ENCODE measurements at regions not wholly inside any gene's neighbourhood (a gene's known extent, or its start where the extent isn't known, plus 50 kb on each side); places are given as distances from the start of the nearest gene placed in this dataset.

DNA sequence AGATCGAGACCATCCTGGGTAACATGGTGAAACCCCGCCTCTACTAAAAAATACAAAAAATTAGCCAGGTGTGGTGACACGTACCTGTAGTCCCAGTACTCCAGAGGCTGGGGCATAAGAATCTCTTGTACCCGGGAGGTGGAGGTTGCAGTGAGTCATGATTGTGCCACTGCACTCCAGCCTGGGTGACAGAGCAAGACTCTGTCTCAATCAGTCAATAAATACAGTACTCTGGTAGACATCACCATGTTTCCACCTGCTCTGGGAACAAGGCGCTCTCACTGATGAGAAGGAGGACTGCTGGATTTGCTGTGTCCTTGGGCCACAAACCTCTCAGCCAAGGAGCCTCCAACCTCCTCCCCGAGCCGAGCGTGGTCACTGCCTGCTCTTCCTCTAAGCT is 154.2 kb upstream of the ZNF236 start:
- H3K27me3 ChIP-seq (ENCODE audit: control insufficient read depth, insufficient read depth, low read length) = no peaks in the 10 kb centered on the region
- WGBS (ENCODE audit: insufficient coverage, insufficient read length) = no CpG with 5 or more reads among the region's 8 CpGs
- no peaks in the 10 kb centered on the region for H3K36me3 ChIP-seq (ENCODE audit: control insufficient read depth, insufficient read depth, low read length)
- no peaks in the 10 kb centered on the region for H3K9me3 ChIP-seq (ENCODE audit: control insufficient read depth, insufficient read depth, low read length)
- H3K4me3 ChIP-seq (ENCODE audit: low read length) = no peak overlapping the region
- no peak overlapping the region for H3K27ac ChIP-seq (ENCODE audit: low read length)
- H3K4me1 ChIP-seq (ENCODE audit: control insufficient read depth, insufficient read depth, low read length) = peaks cover 1% of the 10 kb centered on the region; the same call in 1 of the 2 replicates
- DNase-seq (ENCODE audit: low read depth, low spot score) = no peak

DNA sequence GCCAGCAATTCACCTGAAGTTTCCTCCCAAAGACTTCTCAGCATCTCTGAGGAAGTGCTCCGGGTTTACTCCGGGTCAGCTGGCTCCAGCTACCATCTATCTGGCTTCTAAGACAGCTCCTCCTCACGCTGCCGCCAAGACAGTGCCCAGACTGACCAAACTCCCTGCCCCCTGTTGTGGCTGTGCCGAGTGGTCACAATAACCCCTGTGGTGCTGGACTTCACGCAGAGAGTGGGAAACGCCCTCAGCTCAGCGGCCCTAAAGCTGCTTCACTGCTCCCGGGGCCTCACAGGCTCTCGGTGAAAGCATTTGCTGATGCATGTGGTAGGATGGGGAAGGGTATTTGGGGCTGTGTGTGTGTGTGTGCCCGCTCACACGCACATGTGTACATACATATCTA is 154.8 kb upstream of the ZNF236 start:
- no peaks in the 10 kb centered on the region for H3K27me3 ChIP-seq (ENCODE audit: control insufficient read depth, insufficient read depth, low read length)

GRCh38 chr18:76662626-76663025 is 159.7 kb upstream of the ZNF236 start:
- H3K4me1 ChIP-seq (ENCODE audit: control insufficient read depth, insufficient read depth, low read length) = no peaks in the 10 kb centered on the region
- WGBS (ENCODE audit: insufficient coverage, insufficient read length) = no CpG with 5 or more reads among the region's 7 CpGs
- H3K9me3 ChIP-seq (ENCODE audit: control insufficient read depth, insufficient read depth, low read length) = no peaks in the 10 kb centered on the region
- no peak overlapping the region for H3K4me3 ChIP-seq (ENCODE audit: low read length)
- H3K36me3 ChIP-seq (ENCODE audit: control insufficient read depth, insufficient read depth, low read length) = no peaks in the 10 kb centered on the region
- no peak for DNase-seq (ENCODE audit: low read depth, low spot score)
- no peak overlapping the region for H3K27ac ChIP-seq (ENCODE audit: low read length)
- no peaks in the 10 kb centered on the region for H3K27me3 ChIP-seq (ENCODE audit: control insufficient read depth, insufficient read depth, low read length)

More for the DNA sequence above, 154.8 kb upstream of the ZNF236 start:
- no peak overlapping the region for H3K27ac ChIP-seq (ENCODE audit: low read length)
- WGBS (ENCODE audit: insufficient coverage, insufficient read length) = no CpG with 5 or more reads among the region's 12 CpGs
- no peak overlapping the region for H3K4me3 ChIP-seq (ENCODE audit: low read length)
- peaks cover 1% of the 10 kb centered on the region; the same call in 1 of the 2 replicates for H3K4me1 ChIP-seq (ENCODE audit: control insufficient read depth, insufficient read depth, low read length)
- no peaks in the 10 kb centered on the region for H3K9me3 ChIP-seq (ENCODE audit: control insufficient read depth, insufficient read depth, low read length)
- H3K36me3 ChIP-seq (ENCODE audit: control insufficient read depth, insufficient read depth, low read length) = no peaks in the 10 kb centered on the region
- DNase-seq (ENCODE audit: low read depth, low spot score) = no peak

DNA sequence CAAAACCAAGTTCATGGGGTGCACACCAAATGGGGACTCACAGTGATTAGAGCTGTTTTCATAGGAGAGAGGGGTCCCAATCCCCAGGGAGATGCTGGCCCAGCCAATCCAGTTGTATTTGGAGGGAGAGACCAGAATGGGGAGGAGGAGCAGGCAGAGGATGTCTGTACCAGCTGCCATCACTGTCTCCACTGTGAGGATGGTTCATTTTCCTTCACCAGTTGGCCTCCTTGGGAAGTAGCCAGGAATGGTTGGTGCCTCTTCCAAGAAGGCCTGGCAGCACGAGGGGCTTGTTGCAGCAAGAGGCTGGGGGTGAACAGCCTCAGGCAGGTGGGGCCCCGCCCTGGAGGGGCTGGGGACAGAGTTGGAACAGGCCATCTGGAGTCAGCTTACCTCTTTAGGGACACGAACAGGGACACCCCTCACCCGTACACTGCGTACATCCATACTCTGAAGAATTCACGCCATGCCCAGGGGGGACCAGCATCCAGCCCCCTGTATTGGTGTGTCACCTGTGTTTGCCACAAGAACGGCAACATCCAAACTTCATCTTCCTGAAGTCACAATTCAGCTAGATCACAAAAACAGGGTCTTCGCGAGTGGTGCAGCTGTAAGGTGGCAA is 161.7 kb upstream of the ZNF236 start:
- no CpG with 5 or more reads among the region's 9 CpGs for WGBS (ENCODE audit: insufficient coverage, insufficient read length)
- Histone ChIP-seq H3K9me3 (ENCODE audit: control insufficient read depth, insufficient read depth, low read length) (no peaks in the 10 kb centered on the region), H3K27me3 (ENCODE audit: control insufficient read depth, insufficient read depth, low read length) (no peaks in the 10 kb centered on the region), H3K4me1 (ENCODE audit: control insufficient read depth, insufficient read depth, low read length) (no peaks in the 10 kb centered on the region), H3K4me3 (ENCODE audit: low read length) (no peak overlapping the region), H3K27ac (ENCODE audit: low read length) (no peak overlapping the region), H3K36me3 (ENCODE audit: control insufficient read depth, insufficient read depth, low read length) (no peaks in the 10 kb centered on the region)
- DNase-seq (ENCODE audit: low read depth, low spot score) = no peak

GRCh38 chr18:76658627-76659026 is 163.6 kb upstream of the ZNF516 start:
- no CpG with 5 or more reads among the region's 7 CpGs for WGBS (ENCODE audit: insufficient coverage, insufficient read length)
- Histone ChIP-seq H3K4me1 (ENCODE audit: control insufficient read depth, insufficient read depth, low read length) (peaks cover 1% of the 10 kb centered on the region; the same call in 1 of the 2 replicates), H3K27me3 (ENCODE audit: control insufficient read depth, insufficient read depth, low read length) (no peaks in the 10 kb centered on the region), H3K4me3 (ENCODE audit: low read length) (no peak overlapping the region), H3K9me3 (ENCODE audit: control insufficient read depth, insufficient read depth, low read length) (no peaks in the 10 kb centered on the region), H3K36me3 (ENCODE audit: control insufficient read depth, insufficient read depth, low read length) (no peaks in the 10 kb centered on the region), H3K27ac (ENCODE audit: low read length) (no peak overlapping the region)
- DNase-seq (ENCODE audit: low read depth, low spot score) = no peak

- DNase-seq (ENCODE audit: low read depth, low spot score) = no peak
- peaks cover 1% of the 10 kb centered on the region; the same call in 1 of the 2 replicates for H3K4me1 ChIP-seq (ENCODE audit: control insufficient read depth, insufficient read depth, low read length)
- no peak overlapping the region for H3K27ac ChIP-seq (ENCODE audit: low read length)
- no peak overlapping the region for H3K4me3 ChIP-seq (ENCODE audit: low read length)
- no peaks in the 10 kb centered on the region for H3K9me3 ChIP-seq (ENCODE audit: control insufficient read depth, insufficient read depth, low read length)
- no peaks in the 10 kb centered on the region for H3K36me3 ChIP-seq (ENCODE audit: control insufficient read depth, insufficient read depth, low read length)
- WGBS (ENCODE audit: insufficient coverage, insufficient read length) = no CpG with 5 or more reads among the region's 9 CpGs
- no peaks in the 10 kb centered on the region for H3K27me3 ChIP-seq (ENCODE audit: control insufficient read depth, insufficient read depth, low read length)
Observed at GRCh38 chr18:76657911-76658470, 162.9 kb upstream of the ZNF516 start.

DNA sequence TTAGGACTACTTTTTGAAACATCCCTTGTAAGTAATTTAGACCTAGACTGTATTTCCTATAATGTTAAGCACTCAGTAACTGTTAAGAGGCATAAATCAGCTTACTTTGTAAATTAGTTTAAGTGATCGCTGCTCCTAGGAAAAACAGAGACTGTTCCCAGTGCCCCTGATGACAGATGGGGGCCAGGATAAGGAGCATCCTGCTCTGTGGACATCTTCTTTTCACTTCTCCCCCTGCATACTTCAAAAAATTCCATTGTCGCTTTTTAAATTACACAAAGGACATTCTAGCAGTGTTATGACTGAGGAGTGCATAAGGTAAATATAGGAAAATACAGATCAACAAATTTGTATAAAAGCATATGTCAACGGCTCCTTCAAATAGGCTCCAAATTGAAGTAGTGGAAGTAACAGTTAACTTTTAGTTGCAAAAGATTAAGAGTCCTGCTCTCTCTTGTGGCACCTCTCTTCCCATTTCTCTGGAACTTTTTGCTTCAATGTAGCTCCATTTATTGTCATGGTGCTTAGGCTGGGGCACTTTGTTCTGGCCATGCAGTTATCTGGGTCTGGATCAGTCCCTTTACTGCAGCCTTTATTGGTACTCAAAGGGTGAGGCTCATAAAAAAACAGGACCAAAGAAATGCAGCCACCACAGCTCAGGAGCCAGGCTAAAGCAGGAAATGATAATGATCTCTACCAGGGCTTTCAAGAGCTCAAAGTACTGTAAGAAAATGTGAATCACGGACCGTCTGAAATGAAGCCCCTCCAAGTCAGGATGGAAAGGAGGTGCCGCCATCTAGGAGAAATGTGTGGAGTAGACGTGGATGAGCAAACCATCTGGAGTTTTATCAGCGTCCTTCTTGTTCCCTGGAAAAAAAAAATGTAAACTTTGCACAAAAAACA is 162.1 kb upstream of the ZNF516 start:
- Histone ChIP-seq H3K27ac (ENCODE audit: low read length) (no peak overlapping the region), H3K9me3 (ENCODE audit: control insufficient read depth, insufficient read depth, low read length) (no peaks in the 10 kb centered on the region), H3K4me1 (ENCODE audit: control insufficient read depth, insufficient read depth, low read length) (peaks cover 1% of the 10 kb centered on the region; the same call in 1 of the 2 replicates), H3K36me3 (ENCODE audit: control insufficient read depth, insufficient read depth, low read length) (no peaks in the 10 kb centered on the region), H3K4me3 (ENCODE audit: low read length) (no peak overlapping the region), H3K27me3 (ENCODE audit: control insufficient read depth, insufficient read depth, low read length) (no peaks in the 10 kb centered on the region)
- WGBS (ENCODE audit: insufficient coverage, insufficient read length) = no CpG with 5 or more reads among the region's 8 CpGs
- DNase-seq (ENCODE audit: low read depth, low spot score) = no peak

GRCh38 chr18:76654577-76654976 is 159.5 kb upstream of the ZNF516 start:
- Histone ChIP-seq H3K27me3 (ENCODE audit: control insufficient read depth, insufficient read depth, low read length) (no peaks in the 10 kb centered on the region), H3K36me3 (ENCODE audit: control insufficient read depth, insufficient read depth, low read length) (no peaks in the 10 kb centered on the region), H3K4me1 (ENCODE audit: control insufficient read depth, insufficient read depth, low read length) (peaks cover 1% of the 10 kb centered on the region; the same call in 1 of the 2 replicates), H3K9me3 (ENCODE audit: control insufficient read depth, insufficient read depth, low read length) (no peaks in the 10 kb centered on the region), H3K27ac (ENCODE audit: low read length) (no peak overlapping the region), H3K4me3 (ENCODE audit: low read length) (no peak overlapping the region)
- WGBS (ENCODE audit: insufficient coverage, insufficient read length) = no CpG with 5 or more reads among the region's 4 CpGs
- no peak for DNase-seq (ENCODE audit: low read depth, low spot score)

- Histone ChIP-seq H3K27ac (ENCODE audit: low read length) (no peak overlapping the region), H3K9me3 (ENCODE audit: control insufficient read depth, insufficient read depth, low read length) (no peaks in the 10 kb centered on the region), H3K4me3 (ENCODE audit: low read length) (no peak overlapping the region), H3K27me3 (ENCODE audit: control insufficient read depth, insufficient read depth, low read length) (no peaks in the 10 kb centered on the region), H3K36me3 (ENCODE audit: control insufficient read depth, insufficient read depth, low read length) (no peaks in the 10 kb centered on the region), H3K4me1 (ENCODE audit: control insufficient read depth, insufficient read depth, low read length) (no peaks in the 10 kb centered on the region)
- WGBS (ENCODE audit: insufficient coverage, insufficient read length) = no CpG with 5 or more reads among the region's 11 CpGs
- DNase-seq (ENCODE audit: low read depth, low spot score) = no peak
Observed at GRCh38 chr18:76647322-76647721, 152.3 kb upstream of the ZNF516 start.

- WGBS (ENCODE audit: insufficient coverage, insufficient read length) = no CpG with 5 or more reads among the region's 13 CpGs
Observed at GRCh38 chr18:76644580-76644979, 149.5 kb upstream of the ZNF516 start.

More at GRCh38 chr18:76644580-76644979, 149.5 kb upstream of the ZNF516 start:
- Histone ChIP-seq H3K36me3 (ENCODE audit: control insufficient read depth, insufficient read depth, low read length) (no peaks in the 10 kb centered on the region), H3K4me1 (ENCODE audit: control insufficient read depth, insufficient read depth, low read length) (no peaks in the 10 kb centered on the region), H3K4me3 (ENCODE audit: low read length) (no peak overlapping the region), H3K27ac (ENCODE audit: low read length) (no peak overlapping the region), H3K9me3 (ENCODE audit: control insufficient read depth, insufficient read depth, low read length) (no peaks in the 10 kb centered on the region), H3K27me3 (ENCODE audit: control insufficient read depth, insufficient read depth, low read length) (no peaks in the 10 kb centered on the region)
- no peak for DNase-seq (ENCODE audit: low read depth, low spot score)

All from iPS DF 6.9 (cell line).